ENCODE measurements at regions not wholly inside any gene's neighbourhood (a gene's known extent, or its start where the extent isn't known, plus 50 kb on each side); places are given as distances from the start of the nearest gene placed in this dataset.

- TF ChIP-seq EZH2 (IDR thresholded peaks at IDR 0.05; ENCODE audit: borderline replicate concordance, low read depth, low read length, poor library complexity, severe bottlenecking) (no peak), CTCF (conservative IDR thresholded peaks at IDR 0.05; ENCODE audit: low read depth, low read length) (no peak)
Observed at GRCh38 chr1:113008365-113008714, 52.3 kb upstream of the SLC16A1 start.
